OCI-LY3 (cell line): ENCODE measurements at regions not wholly inside any gene's neighbourhood (a gene's known extent, or its start where the extent isn't known, plus 50 kb on each side); places are given as distances from the start of the nearest gene placed in this dataset.

Source experiments
- H2AFZ ChIP-seq: fragments of 200-600, 300-600 bp; shearing (Covaris generic); 2 replicates; pipeline ENCODE4 v1.6.0; 2014; ENCODE audit warnings: antibody characterized with exemption, low read depth, low read length
- H3K27ac ChIP-seq: fragments of 200-600, 300-600 bp; sonication (generic); 2 replicates; pipeline ENCODE4 v1.5.1; 2014; ENCODE audit warnings: mild to moderate bottlenecking, low read length, moderate library complexity, mixed read lengths
- H3K27me3 ChIP-seq: fragments of 200-600, 300-600 bp; sonication (generic); 2 replicates; pipeline ENCODE4 v1.6.1; 2014; ENCODE audit warnings: low read depth, low read length, mixed read lengths
- H3K36me3 ChIP-seq: fragments of 200-600, 300-600 bp; sonication (generic); replicated peaks from 2 replicates; pipeline ENCODE3; 2014; ENCODE audit warnings: low read depth, low read length, mixed read lengths
- H3K4me1 ChIP-seq: fragments of 300-600, 200-600 bp; sonication (generic); 2 replicates; pipeline ENCODE4 v1.6.1; 2014; ENCODE audit warnings: low read length, mixed read lengths
- H3K4me2 ChIP-seq: fragments of 200-600, 300-600 bp; sonication (generic); 2 replicates; pipeline ENCODE4 v1.6.1; 2014; ENCODE audit warnings: low read length, mixed read lengths
- H3K4me3 ChIP-seq: fragments of 300-600, 200-600 bp; sonication (generic); 2 replicates; pipeline ENCODE4 v1.5.1; 2014; ENCODE audit warnings: antibody characterized with exemption, mild to moderate bottlenecking, low read length, moderate library complexity
- H3K79me2 ChIP-seq: fragments of 300-600, 200-600 bp; shearing (Covaris generic); 2 replicates; pipeline ENCODE4 v1.6.1; 2014; ENCODE audit warnings: mild to moderate bottlenecking, low read length, mixed read lengths
- H3K9ac ChIP-seq: fragments of 300-600, 200-600 bp; shearing (Covaris generic); 2 replicates; pipeline ENCODE4 v1.6.0; 2014; ENCODE audit warnings: mild to moderate bottlenecking, low read length, moderate library complexity
- H3K9me3 ChIP-seq: fragments of 200-600, 300-600 bp; shearing (Covaris generic); 2 replicates; pipeline ENCODE4 v1.6.1; 2014; ENCODE audit warnings: low read length, mixed read lengths; ENCODE audit not compliant: insufficient read depth
- H4K20me1 ChIP-seq: fragments of 200-600, 300-600 bp; sonication (generic); 2 replicates; pipeline ENCODE4 v1.6.1; 2016; ENCODE audit warnings: low read length, mixed read lengths; ENCODE audit not compliant: insufficient read depth
- CTCF ChIP-seq: fragments of 200-600, 300-600 bp; sonication (generic); IDR thresholded peaks from 2 replicates; pipeline ENCODE4 v1.5.1; 2014; ENCODE audit warnings: antibody characterized with exemption, low read length, low read depth
- EZH2phosphoT487 ChIP-seq: fragments of 200-600 bp; shearing (Covaris generic); IDR thresholded peaks from 2 replicates; pipeline ENCODE4 v1.6.1; 2018; ENCODE audit warnings: antibody characterized with exemption, mixed run types, low read depth

GRCh38 chr1:101507547-101507971 lies 270.7 kb downstream of the S1PR1 start:
- H3K9me3 ChIP-seq, result no peaks in the 10 kb centered on the region
- H3K4me3 ChIP-seq, result no peak overlapping the region
- no peak overlapping the region for H3K27ac ChIP-seq
- TF ChIP-seq EZH2phosphoT487, result no peak
- no peak for TF ChIP-seq CTCF
- H2AFZ ChIP-seq, result no peak overlapping the region
- H3K36me3 ChIP-seq, result no peaks in the 10 kb centered on the region
- no peaks in the 10 kb centered on the region for H3K4me1 ChIP-seq
- no peaks in the 10 kb centered on the region for H3K79me2 ChIP-seq
- no peak overlapping the region for H3K9ac ChIP-seq
- no peak overlapping the region for H3K4me2 ChIP-seq
- no peaks in the 10 kb centered on the region for H3K27me3 ChIP-seq
- H4K20me1 ChIP-seq, result no peaks in the 10 kb centered on the region

- Histone ChIP-seq H3K36me3 (no peaks in the 10 kb centered on the region), H2AFZ (no peak overlapping the region), H3K9ac (no peak overlapping the region), H3K9me3 (no peaks in the 10 kb centered on the region), H3K4me2 (no peak overlapping the region), H3K79me2 (no peaks in the 10 kb centered on the region), H3K4me3 (no peak overlapping the region), H4K20me1 (no peaks in the 10 kb centered on the region), H3K27ac (no peak overlapping the region), H3K27me3 (no peaks in the 10 kb centered on the region), H3K4me1 (no peaks in the 10 kb centered on the region)
- TF ChIP-seq CTCF (no peak), EZH2phosphoT487 (no peak)
Measured at GRCh38 chr1:101508913-101509312, 272.1 kb downstream of the S1PR1 start.

- Histone ChIP-seq H3K4me3 (no peak overlapping the region), H3K4me1 (no peaks in the 10 kb centered on the region), H3K27ac (no peak overlapping the region), H3K9ac (no peak overlapping the region), H3K4me2 (no peak overlapping the region), H3K27me3 (no peaks in the 10 kb centered on the region), H3K9me3 (no peaks in the 10 kb centered on the region), H4K20me1 (no peaks in the 10 kb centered on the region), H2AFZ (no peak overlapping the region), H3K36me3 (no peaks in the 10 kb centered on the region), H3K79me2 (no peaks in the 10 kb centered on the region)
- TF ChIP-seq EZH2phosphoT487 (no peak), CTCF (no peak)
Measured at GRCh38 chr1:101509370-101509769, 272.6 kb downstream of the S1PR1 start.

GRCh38 chr1:101511202-101511891 lies 274.5 kb downstream of the S1PR1 start:
- H2AFZ ChIP-seq, result no peak overlapping the region

More at GRCh38 chr1:101511202-101511891, 274.5 kb downstream of the S1PR1 start:
- no peak overlapping the region for H3K4me3 ChIP-seq
- H3K4me2 ChIP-seq, result no peak overlapping the region
- H3K27me3 ChIP-seq, result no peaks in the 10 kb centered on the region
- no peak overlapping the region for H3K9ac ChIP-seq
- no peaks in the 10 kb centered on the region for H3K9me3 ChIP-seq
- H3K79me2 ChIP-seq, result no peaks in the 10 kb centered on the region
- no peaks in the 10 kb centered on the region for H3K4me1 ChIP-seq
- H3K36me3 ChIP-seq, result no peaks in the 10 kb centered on the region
- no peaks in the 10 kb centered on the region for H4K20me1 ChIP-seq
- no peak overlapping the region for H3K27ac ChIP-seq
- no peak for TF ChIP-seq CTCF
- TF ChIP-seq EZH2phosphoT487, result no peak
